Breast epithelium (tissue), 4 donors: ENCODE measurements at regions not wholly inside any gene's neighbourhood (a gene's known extent, or its start where the extent isn't known, plus 50 kb on each side); places are given as distances from the start of the nearest gene placed in this dataset.

Experiments
- DNase-seq, 2 donors: peaks; one replicate each; pipeline ENCODE4 v3.0.0-alpha.2; 2019; ENCODE audit warnings: low spot score in 2 of 2
- H3K27ac ChIP-seq, 2 donors: fragments of 200-600 bp; sonication (generic) in 1 of 2; one replicate each; pipeline ENCODE4 v1.5.1; 2016 to 2019; ENCODE audit warnings: mild to moderate bottlenecking in 1 of 2
- H3K27me3 ChIP-seq, 2 donors: fragments of 200-600 bp; sonication (generic) in 1 of 2; one replicate each; pipeline versions ENCODE4 v1.5.1 to v1.6.0; 2017 to 2019; ENCODE audit warnings: control low read depth in 1 of 2, mild to moderate bottlenecking in 1 of 2
- H3K36me3 ChIP-seq: fragments of 200-600 bp; one replicate; pipeline ENCODE4 v1.5.1; 2019
- H3K4me1 ChIP-seq, 2 donors: fragments of 200-600 bp; sonication (generic); one replicate each; pipeline ENCODE4 v1.5.1; 2016 to 2019; ENCODE audit warnings: control low read depth in 1 of 2
- H3K4me3 ChIP-seq, 3 donors: fragments of 200-600 bp; sonication (generic); 1 replicate in 2 of 3; 2 replicates in 1 of 3; pipeline ENCODE4 v1.5.1; 2016 to 2019; ENCODE audit warnings: mild to moderate bottlenecking in 3 of 3, moderate library complexity in 2 of 3
- H3K9me3 ChIP-seq, 2 donors: fragments of 200-600 bp; sonication (generic) in 1 of 2; one replicate each; pipeline ENCODE4 v1.5.1; 2016 to 2019; ENCODE audit warnings: control low read depth in 1 of 2
- CTCF ChIP-seq, 3 donors: fragments of 450-650 bp; IDR thresholded peaks; one replicate each; pipeline ENCODE4 v1.5.1; 2016 to 2017; ENCODE audit warnings: antibody characterized with exemption in 3 of 3, mild to moderate bottlenecking in 3 of 3, moderate library complexity in 3 of 3
- POLR2A ChIP-seq: fragments of 450-650 bp; IDR thresholded peaks from one replicate; pipeline ENCODE4 v1.6.1; 2016; ENCODE audit warnings: antibody characterized with exemption, mild to moderate bottlenecking, moderate library complexity
- POLR2AphosphoS5 ChIP-seq, 3 donors: sonication (generic); formaldehyde crosslinking; IDR thresholded peaks; one replicate each; pipeline ENCODE4 v1.6.1; 2017; ENCODE audit warnings: antibody characterized with exemption in 3 of 3
- intact Hi-C: fragments of 100-400 bp; cut with DNase I; formaldehyde crosslinking; loops from one replicate; pipeline ENCODE4 v1.15.1; 2023; ENCODE audit warnings: low total_unique reads

DNA sequence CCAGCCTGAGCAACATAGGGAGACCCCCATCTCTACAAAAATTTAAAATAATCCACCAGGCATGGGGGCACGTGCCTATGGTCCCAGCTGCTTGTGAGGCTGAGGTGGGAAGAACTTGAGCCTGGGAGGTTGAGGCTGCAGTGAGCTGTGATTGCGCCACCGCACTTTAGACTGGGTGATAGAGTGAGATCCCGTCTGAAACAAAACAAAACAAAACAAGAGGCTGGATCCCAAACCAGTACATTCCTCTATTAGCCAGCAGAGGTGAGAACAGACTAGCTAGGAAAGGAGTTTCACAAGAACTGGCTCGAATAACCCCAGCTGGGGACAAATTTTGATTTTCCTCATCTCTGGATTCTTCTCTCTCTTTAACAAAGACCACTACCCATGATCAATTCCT lies 366.7 kb upstream of the ZFHX3 start:
- peaks cover 0 to 3% of the 10 kb centered on the region in 2 donors for H3K27me3 ChIP-seq
- DNase-seq = no peak
- no peak overlapping the region for H3K27ac ChIP-seq
- TF ChIP-seq POLR2AphosphoS5 (IDR thresholded peaks at IDR 0.05) (no peak), CTCF (IDR thresholded peaks at IDR 0.05) (no peak), POLR2A (no peak)
- no peaks in the 10 kb centered on the region for H3K4me1 ChIP-seq
- H3K36me3 ChIP-seq = no peaks in the 10 kb centered on the region
- H3K4me3 ChIP-seq = no peak overlapping the region
- no peaks in the 10 kb centered on the region for H3K9me3 ChIP-seq
- intact Hi-C loops = no loop called here

DNA sequence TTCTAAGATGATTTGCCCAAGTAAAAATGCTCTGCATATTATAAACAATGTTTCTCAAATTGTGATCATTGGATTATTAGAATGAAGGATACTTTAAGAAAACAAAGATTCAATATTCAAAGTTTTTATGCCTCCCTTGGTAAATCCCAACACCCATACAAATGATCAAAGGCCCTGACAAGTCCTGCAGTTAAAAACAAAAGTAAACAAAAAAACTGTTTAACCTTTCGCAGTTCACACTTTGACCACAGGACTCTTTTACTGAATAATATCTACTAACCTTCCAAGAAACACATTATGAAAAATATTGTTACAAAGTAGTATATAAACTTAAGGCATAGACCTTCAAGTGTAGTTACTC lies 365.9 kb upstream of the ZFHX3 start:
- intact Hi-C loops = no loop called here
- Histone ChIP-seq H3K9me3 (no peaks in the 10 kb centered on the region), H3K36me3 (no peaks in the 10 kb centered on the region), H3K4me3 (no peak overlapping the region), H3K27ac (no peak overlapping the region), H3K4me1 (no peaks in the 10 kb centered on the region), H3K27me3 (peaks cover 0 to 5% of the 10 kb centered on the region in 2 donors)
- TF ChIP-seq POLR2A = no peak
- no peak for TF ChIP-seq CTCF (IDR thresholded peaks at IDR 0.05)
- no peak for TF ChIP-seq POLR2AphosphoS5 (IDR thresholded peaks at IDR 0.05)
- DNase-seq = no peak

GRCh38 chr16:73413091-73413829 lies 365.3 kb upstream of the ZFHX3 start:
- Histone ChIP-seq H3K36me3 (no peaks in the 10 kb centered on the region), H3K4me3 (no peak overlapping the region), H3K4me1 (no peaks in the 10 kb centered on the region), H3K9me3 (no peaks in the 10 kb centered on the region), H3K27ac (no peak overlapping the region), H3K27me3 (peaks cover 0 to 5% of the 10 kb centered on the region in 2 donors)
- DNase-seq = no peak
- intact Hi-C loops = no loop called here
- TF ChIP-seq POLR2AphosphoS5 (IDR thresholded peaks at IDR 0.05) = no peak
- TF ChIP-seq CTCF (IDR thresholded peaks at IDR 0.05) = no peak
- no peak for TF ChIP-seq POLR2A

GRCh38 chr16:73412416-73412815 lies 364.5 kb upstream of the ZFHX3 start:
- Histone ChIP-seq H3K27me3 (peaks cover 0 to 5% of the 10 kb centered on the region in 2 donors), H3K36me3 (no peaks in the 10 kb centered on the region), H3K27ac (no peak overlapping the region), H3K9me3 (no peaks in the 10 kb centered on the region), H3K4me1 (no peaks in the 10 kb centered on the region), H3K4me3 (no peak overlapping the region)
- no peak for DNase-seq
- TF ChIP-seq CTCF (IDR thresholded peaks at IDR 0.05) (no peak), POLR2A (no peak), POLR2AphosphoS5 (IDR thresholded peaks at IDR 0.05) (no peak)
- intact Hi-C loops = no loop called here

DNA sequence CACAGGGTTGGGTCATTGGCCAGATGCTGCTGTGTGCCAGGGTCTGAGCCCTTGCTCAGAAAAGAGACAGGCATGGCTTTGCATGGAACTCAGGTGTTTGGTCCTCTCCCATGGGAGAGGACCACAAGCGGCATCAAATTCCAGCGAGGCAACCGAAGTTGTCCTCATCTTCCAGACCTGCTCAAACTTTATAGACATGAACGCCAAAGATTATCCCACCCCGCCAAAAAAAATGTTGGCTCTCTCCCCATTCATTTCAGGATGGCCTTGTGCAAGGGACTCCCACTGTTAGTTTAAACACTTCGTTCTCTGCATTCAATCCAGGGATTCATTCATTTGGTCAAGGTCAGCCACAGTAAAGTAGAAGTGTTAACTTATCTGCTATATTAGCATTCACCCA lies 360.8 kb upstream of the ZFHX3 start:
- H3K27me3 ChIP-seq = peaks cover 0 to 8% of the 10 kb centered on the region in 2 donors
- no peaks in the 10 kb centered on the region for H3K9me3 ChIP-seq
- TF ChIP-seq POLR2A = no peak
- TF ChIP-seq CTCF (IDR thresholded peaks at IDR 0.05) = no peak
- no peak for TF ChIP-seq POLR2AphosphoS5 (IDR thresholded peaks at IDR 0.05)
- intact Hi-C loops = no loop called here
- no peak for DNase-seq
- no peaks in the 10 kb centered on the region for H3K4me1 ChIP-seq
- no peak overlapping the region for H3K27ac ChIP-seq
- no peak overlapping the region for H3K4me3 ChIP-seq
- H3K36me3 ChIP-seq = no peaks in the 10 kb centered on the region
